ENCODE measurements at regions not wholly inside any gene's neighbourhood (a gene's known extent, or its start where the extent isn't known, plus 50 kb on each side); places are given as distances from the start of the nearest gene placed in this dataset.

- DNase-seq (ENCODE audit: low read depth), result no peak
- no peak overlapping the region for H3K4me3 ChIP-seq (replicated peaks; ENCODE audit: low read depth, low read length)
- TF ChIP-seq CTCF (IDR thresholded peaks at IDR 0.05; ENCODE audit: low read length, missing control alignments), result no peak
These were observed 145.0 kb upstream of the LEF1 start for GRCh38 chr4:108313546-108314339.

GRCh38 chr4:108311313-108311712 is 142.6 kb upstream of the LEF1 start:
- no peak overlapping the region for H3K4me3 ChIP-seq (replicated peaks; ENCODE audit: low read depth, low read length)
- TF ChIP-seq CTCF (IDR thresholded peaks at IDR 0.05; ENCODE audit: low read length, missing control alignments), result no peak
- DNase-seq (ENCODE audit: low read depth), result no peak

GRCh38 chr4:108303488-108304177 is 134.9 kb upstream of the LEF1 start:
- TF ChIP-seq CTCF (IDR thresholded peaks at IDR 0.05; ENCODE audit: low read length, missing control alignments), result no peak
- no peak overlapping the region for H3K4me3 ChIP-seq (replicated peaks; ENCODE audit: low read depth, low read length)
- DNase-seq (ENCODE audit: low read depth), result no peak

GRCh38 chr4:108301545-108302251 is 133.0 kb upstream of the LEF1 start:
- no peak for TF ChIP-seq CTCF (IDR thresholded peaks at IDR 0.05; ENCODE audit: low read length, missing control alignments)
- H3K4me3 ChIP-seq (replicated peaks; ENCODE audit: low read depth, low read length), result no peak overlapping the region
- no peak for DNase-seq (ENCODE audit: low read depth)

- no peak overlapping the region for H3K4me3 ChIP-seq (replicated peaks; ENCODE audit: low read depth, low read length)
- no peak for DNase-seq (ENCODE audit: low read depth)
- no peak for TF ChIP-seq CTCF (IDR thresholded peaks at IDR 0.05; ENCODE audit: low read length, missing control alignments)
These were observed 128.9 kb upstream of the LEF1 start for GRCh38 chr4:108297605-108298004.

GRCh38 chr4:108292229-108292628 is 123.5 kb upstream of the LEF1 start:
- DNase-seq (ENCODE audit: low read depth), result no peak
- no peak for TF ChIP-seq CTCF (IDR thresholded peaks at IDR 0.05; ENCODE audit: low read length, missing control alignments)
- no peak overlapping the region for H3K4me3 ChIP-seq (replicated peaks; ENCODE audit: low read depth, low read length)
